Sigmoid colon (tissue), 6 donors: ENCODE measurements at regions not wholly inside any gene's neighbourhood (a gene's known extent, or its start where the extent isn't known, plus 50 kb on each side); places are given as distances from the start of the nearest gene placed in this dataset.
A peak's percentile ranks its signal among the peaks of the same experiment; 100 is the strongest.

ENCODE experiments used
- DNase-seq: peaks from one replicate; pipeline ENCODE4 v3.0.0-alpha.2; 2019
- H3K27ac ChIP-seq, 4 donors: fragments of 200-600 bp; sonication (generic); one replicate each; pipeline ENCODE4 v1.5.1; 2016 to 2019; ENCODE audit warnings: mild to moderate bottlenecking in 1 of 4
- H3K27me3 ChIP-seq, 3 donors: fragments of 200-600 bp; sonication (generic); one replicate each; pipeline ENCODE4 v1.5.1; 2019; ENCODE audit warnings: mild to moderate bottlenecking in 1 of 3
- H3K36me3 ChIP-seq, 4 donors: fragments of 200-600 bp; sonication (generic); one replicate each; pipeline ENCODE4 v1.5.1; 2016 to 2019
- H3K4me1 ChIP-seq, 4 donors: fragments of 200-600 bp; sonication (generic); one replicate each; pipeline ENCODE4 v1.5.1; 2017 to 2019
- H3K4me3 ChIP-seq, 4 donors: fragments of 200-600 bp; sonication (generic); one replicate each; pipeline ENCODE4 v1.5.1; 2017 to 2019; ENCODE audit warnings: mild to moderate bottlenecking in 2 of 4, moderate library complexity in 1 of 4
- H3K9me3 ChIP-seq, 4 donors: fragments of 200-600 bp in 3 of 4; sonication (generic) in 3 of 4; one replicate each; pipeline versions ENCODE4 v1.5.1 to v1.6.1; 2013 to 2019
- POLR2AphosphoS5 ChIP-seq, 4 donors: sonication (generic); formaldehyde crosslinking; IDR thresholded peaks; one replicate each; pipeline ENCODE4 v1.6.1; 2017; ENCODE audit warnings: antibody characterized with exemption in 4 of 4
- WGBS, 2 donors: extraction: QIAGEN DNeasy Blood & Tissue Kit; methylation state at CpG; one replicate each; pipeline ENCODE4 v1.1.7; 2013; 5-methylcytosine and 5-hydroxymethylcytosine counted together
- intact Hi-C: fragments of 100-400 bp; cut with DNase I; formaldehyde crosslinking; loops from one replicate; pipeline ENCODE4 v1.15.1; 2023
- TF ChIP-seq, protein P1 (sequence below), 4 experiments: fragments of 450-650 bp in 3 of 4; fragments of 200-600 bp in 1 of 4; IDR thresholded peaks; one replicate each; pipeline ENCODE4 v1.5.1; 2016 to 2019; ENCODE audit warnings: antibody characterized with exemption in 4 of 4, mild to moderate bottlenecking in 3 of 4, moderate library complexity in 2 of 4
- donor health status: healthy with polysubstance abuse.
- donor health status: healthy.

DNA sequence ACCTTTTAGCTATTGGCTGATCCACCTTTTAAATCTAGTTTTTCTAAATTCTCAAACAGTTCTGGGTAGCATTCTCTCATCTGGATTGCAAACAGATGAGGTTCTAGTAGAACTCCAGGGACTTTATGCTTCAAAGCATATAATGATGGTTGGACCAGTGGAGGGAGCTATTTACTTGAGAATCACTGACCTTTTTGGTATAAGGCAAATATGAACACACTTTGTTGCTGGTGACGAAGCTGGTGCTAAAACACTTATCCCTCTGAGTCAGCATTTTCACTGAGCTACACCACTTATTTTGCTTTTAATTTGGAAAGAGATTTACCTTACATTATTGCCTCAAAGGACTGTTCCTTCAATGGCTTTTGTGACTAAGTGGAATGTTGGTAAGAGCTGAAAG, 58.6 kb upstream of the SLITRK3 start:
- DNase-seq: no peak
- Histone ChIP-seq H3K4me1 (peaks cover 0 to 7% (median 0%) of the 10 kb centered on the region in 4 donors), H3K4me3 (no peak overlapping the region), H3K27ac (peak overlapping the region in 1 of 4 donors; percentile 37), H3K27me3 (no peaks in the 10 kb centered on the region), H3K9me3 (no peaks in the 10 kb centered on the region), H3K36me3 (no peaks in the 10 kb centered on the region)
- TF ChIP-seq, protein P1, sequence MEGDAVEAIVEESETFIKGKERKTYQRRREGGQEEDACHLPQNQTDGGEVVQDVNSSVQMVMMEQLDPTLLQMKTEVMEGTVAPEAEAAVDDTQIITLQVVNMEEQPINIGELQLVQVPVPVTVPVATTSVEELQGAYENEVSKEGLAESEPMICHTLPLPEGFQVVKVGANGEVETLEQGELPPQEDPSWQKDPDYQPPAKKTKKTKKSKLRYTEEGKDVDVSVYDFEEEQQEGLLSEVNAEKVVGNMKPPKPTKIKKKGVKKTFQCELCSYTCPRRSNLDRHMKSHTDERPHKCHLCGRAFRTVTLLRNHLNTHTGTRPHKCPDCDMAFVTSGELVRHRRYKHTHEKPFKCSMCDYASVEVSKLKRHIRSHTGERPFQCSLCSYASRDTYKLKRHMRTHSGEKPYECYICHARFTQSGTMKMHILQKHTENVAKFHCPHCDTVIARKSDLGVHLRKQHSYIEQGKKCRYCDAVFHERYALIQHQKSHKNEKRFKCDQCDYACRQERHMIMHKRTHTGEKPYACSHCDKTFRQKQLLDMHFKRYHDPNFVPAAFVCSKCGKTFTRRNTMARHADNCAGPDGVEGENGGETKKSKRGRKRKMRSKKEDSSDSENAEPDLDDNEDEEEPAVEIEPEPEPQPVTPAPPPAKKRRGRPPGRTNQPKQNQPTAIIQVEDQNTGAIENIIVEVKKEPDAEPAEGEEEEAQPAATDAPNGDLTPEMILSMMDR (IDR thresholded peaks at IDR 0.05): peak in 2 of 4 experiments; percentile 14 to 33
- TF ChIP-seq POLR2AphosphoS5 (IDR thresholded peaks at IDR 0.05): no peak
- 3 to 32% methylated on average over 1 of the region's 1 CpG for WGBS, 2 donors
- intact Hi-C loops: no loop called here
